ENCODE measurements at regions not wholly inside any gene's neighbourhood (a gene's known extent, or its start where the extent isn't known, plus 50 kb on each side); places are given as distances from the start of the nearest gene placed in this dataset.

GRCh38 chr4:137069473-137069872 lies 462.8 kb downstream of the PCDH18 start:
- DNase-seq (ENCODE audit: low spot score): peak; percentile 7

GRCh38 chr4:137067735-137068134 lies 464.6 kb downstream of the PCDH18 start:
- DNase-seq (ENCODE audit: low spot score): no peak

- no peak for DNase-seq (ENCODE audit: low spot score)
Measured at GRCh38 chr4:137065311-137065710, 467.0 kb downstream of the PCDH18 start.

GRCh38 chr4:137063961-137064360 lies 468.3 kb downstream of the PCDH18 start:
- no peak for DNase-seq (ENCODE audit: low spot score)

GRCh38 chr4:137043184-137043583 lies 489.1 kb downstream of the PCDH18 start:
- no peak for DNase-seq (ENCODE audit: low spot score)

GRCh38 chr4:137039370-137039769 lies 492.9 kb downstream of the PCDH18 start:
- DNase-seq (ENCODE audit: low spot score): no peak

- peak; percentile 3 for DNase-seq (ENCODE audit: low spot score)
Measured at GRCh38 chr4:137032222-137032621, 500.1 kb downstream of the PCDH18 start.

- no peak for DNase-seq (ENCODE audit: low spot score)
Measured at GRCh38 chr4:137029026-137029425, 503.3 kb downstream of the PCDH18 start.

- no peak for DNase-seq (ENCODE audit: low spot score)
Measured at GRCh38 chr4:137025484-137026059, 506.7 kb downstream of the PCDH18 start.

GRCh38 chr4:137015426-137016409 lies 516.6 kb downstream of the PCDH18 start:
- DNase-seq (ENCODE audit: low spot score): no peak

- no peak for DNase-seq (ENCODE audit: low spot score)
Measured at GRCh38 chr4:137000432-137000831, 531.9 kb downstream of the PCDH18 start.

- DNase-seq (ENCODE audit: low spot score): no peak
Measured at GRCh38 chr4:136992032-136992431, 540.3 kb downstream of the PCDH18 start.

GRCh38 chr4:136985683-136986082 lies 546.6 kb downstream of the PCDH18 start:
- DNase-seq (ENCODE audit: low spot score): no peak

GRCh38 chr4:136967069-136967468 lies 565.2 kb downstream of the PCDH18 start:
- DNase-seq (ENCODE audit: low spot score): no peak

GRCh38 chr4:136965478-136965877 lies 566.8 kb downstream of the PCDH18 start:
- DNase-seq (ENCODE audit: low spot score): no peak

GRCh38 chr4:136962868-136963267 lies 569.4 kb downstream of the PCDH18 start:
- DNase-seq (ENCODE audit: low spot score): no peak

- DNase-seq (ENCODE audit: low spot score): no peak
Measured at GRCh38 chr4:136946307-136946907, 585.9 kb downstream of the PCDH18 start.

GRCh38 chr4:136939781-136940180 lies 592.5 kb downstream of the PCDH18 start:
- DNase-seq (ENCODE audit: low spot score): no peak

- no peak for DNase-seq (ENCODE audit: low spot score)
Measured at GRCh38 chr4:136935871-136936270, 596.4 kb downstream of the PCDH18 start.

GRCh38 chr4:136935305-136935704 lies 597.0 kb downstream of the PCDH18 start:
- DNase-seq (ENCODE audit: low spot score): no peak

- no peak for DNase-seq (ENCODE audit: low spot score)
Measured at GRCh38 chr4:136934601-136935000, 597.7 kb downstream of the PCDH18 start.

GRCh38 chr4:136931781-136932180 lies 600.5 kb downstream of the PCDH18 start:
- no peak for DNase-seq (ENCODE audit: low spot score)

- DNase-seq (ENCODE audit: low spot score): no peak
Measured at GRCh38 chr4:136928957-136929411, 603.3 kb downstream of the PCDH18 start.

All from H4 (cell line).